Adrenal gland (tissue), 9 donors: ENCODE measurements at regions not wholly inside any gene's neighbourhood (a gene's known extent, or its start where the extent isn't known, plus 50 kb on each side); places are given as distances from the start of the nearest gene placed in this dataset.

Experiments used
- DNase-seq, 7 donors: peaks; one replicate each; pipeline ENCODE4 v3.0.0-alpha.2; 2019 to 2020
- H3K27ac ChIP-seq, 5 donors: fragments of 200-600 bp; sonication (generic) in 4 of 5; 1 replicate in 3 of 5; 2 replicates in 2 of 5; pipeline versions ENCODE4 v1.5.1 to v1.8.0; 2016 to 2020; ENCODE audit warnings: mild to moderate bottlenecking in 1 of 5
- H3K27me3 ChIP-seq: fragments of 200-600 bp; 2 replicates; pipeline ENCODE4 v1.8.0; 2021
- H3K36me3 ChIP-seq, 2 donors: fragments of 200-600 bp; replicated peaks in 1 of 2; 1 replicate in 1 of 2; 2 replicates in 1 of 2; pipeline versions ENCODE4 v1.5.1 to v1.8.0; 2018 to 2022
- H3K4me1 ChIP-seq, 2 donors: fragments of 200-600 bp; replicated peaks in 1 of 2; 1 replicate in 1 of 2; 2 replicates in 1 of 2; pipeline versions ENCODE4 v1.5.1 to v1.8.0; 2018 to 2021
- H3K4me3 ChIP-seq, 4 donors: fragments of 200-600 bp; sonication (generic) in 3 of 4; one replicate each; pipeline ENCODE4 v1.5.1; 2016 to 2018
- H3K9me3 ChIP-seq, 3 donors: fragments of 200-600 bp; sonication (generic) in 1 of 3; replicated peaks in 1 of 3; 1 replicate in 2 of 3; 2 replicates in 1 of 3; pipeline versions ENCODE4 v1.5.1 to v1.8.0; 2016 to 2021
- CTCF ChIP-seq, 6 experiments: fragments of 450-650 bp in 4 of 6; fragments of 200-600 bp in 2 of 6; sonication (generic) in 1 of 6; IDR thresholded peaks; 1 replicate in 5 of 6; 2 replicates in 1 of 6; pipeline versions ENCODE4 v1.5.1 to v1.8.0; 2016 to 2021; ENCODE audit warnings: antibody characterized with exemption in 6 of 6, mild to moderate bottlenecking in 2 of 6, moderate library complexity in 1 of 6
- POLR2A ChIP-seq, 2 donors: fragments of 450-650 bp; IDR thresholded peaks; one replicate each; pipeline ENCODE4 v1.6.1; 2017; ENCODE audit warnings: antibody characterized with exemption in 2 of 2, mild to moderate bottlenecking in 2 of 2, moderate library complexity in 1 of 2
- WGBS, 4 donors: extraction: QIAGEN DNeasy Blood & Tissue Kit in 2 of 4; methylation state at CpG; one replicate each; pipeline versions ENCODE4 v1.1.5 to v1.1.7; 2013 to 2017; 5-methylcytosine and 5-hydroxymethylcytosine counted together
- intact Hi-C, 2 donors: fragments of 100-400 bp; cut with DNase I; formaldehyde crosslinking; loops; one replicate each; pipeline versions ENCODE4 v1.14.1 to v1.15.0; 2022 to 2023
- donor health status: healthy with polysubstance abuse.
- donor health status: Bipolar disorder and iron deficiency.
- donor health status: DM: yes; HTN: yes; CAD: no.
- donor health status: DM: no; HTN: no; CAD: no.
- donor health status: DM: no; HTN: no; CAD: no.

- Histone ChIP-seq H3K27ac (no peak overlapping the region), H3K36me3 (no peaks in the 10 kb centered on the region), H3K9me3 (no peaks in the 10 kb centered on the region), H3K27me3 (no peaks in the 10 kb centered on the region), H3K4me3 (no peak overlapping the region), H3K4me1 (no peaks in the 10 kb centered on the region)
- TF ChIP-seq CTCF (IDR thresholded peaks at IDR 0.05) (no peak), POLR2A (IDR thresholded peaks at IDR 0.05) (no peak)
- intact Hi-C loops: no loop called here
- no peak for DNase-seq
Observed at GRCh38 chr4:124092101-124092500, 620.4 kb downstream of the ANKRD50 start.

GRCh38 chr4:124092541-124092984 lies 620.0 kb downstream of the ANKRD50 start:
- no peaks in the 10 kb centered on the region for H3K9me3 ChIP-seq
- H3K27ac ChIP-seq: no peak overlapping the region
- no peaks in the 10 kb centered on the region for H3K36me3 ChIP-seq
- no peak for DNase-seq
- no peaks in the 10 kb centered on the region for H3K4me1 ChIP-seq
- no peaks in the 10 kb centered on the region for H3K27me3 ChIP-seq
- no peak for TF ChIP-seq CTCF (IDR thresholded peaks at IDR 0.05)
- no peak for TF ChIP-seq POLR2A (IDR thresholded peaks at IDR 0.05)
- WGBS, 4 donors: 62 to 90% (median 84%) methylated on average over 2 of the region's 2 CpGs
- H3K4me3 ChIP-seq: no peak overlapping the region
- intact Hi-C loops: no loop called here

- no peaks in the 10 kb centered on the region for H3K4me1 ChIP-seq
- no peak for TF ChIP-seq CTCF (IDR thresholded peaks at IDR 0.05)
- TF ChIP-seq POLR2A (IDR thresholded peaks at IDR 0.05): no peak
- H3K9me3 ChIP-seq: no peaks in the 10 kb centered on the region
- intact Hi-C loops: no loop called here
- H3K36me3 ChIP-seq: no peaks in the 10 kb centered on the region
- H3K27ac ChIP-seq: no peak overlapping the region
- 64 to 82% (median 77%) methylated on average over 3 of the region's 3 CpGs for WGBS, 4 donors
- no peak for DNase-seq
- H3K4me3 ChIP-seq: no peak overlapping the region
- no peaks in the 10 kb centered on the region for H3K27me3 ChIP-seq
Observed at GRCh38 chr4:124095621-124096020, 616.9 kb downstream of the ANKRD50 start.

GRCh38 chr4:124096290-124096689 lies 616.2 kb downstream of the ANKRD50 start:
- Histone ChIP-seq H3K4me3 (no peak overlapping the region), H3K27me3 (no peaks in the 10 kb centered on the region), H3K36me3 (no peaks in the 10 kb centered on the region), H3K4me1 (no peaks in the 10 kb centered on the region), H3K9me3 (no peaks in the 10 kb centered on the region), H3K27ac (no peak overlapping the region)
- WGBS, 4 donors: 44 to 58% (median 50%) methylated on average over 1 of the region's 1 CpG
- intact Hi-C loops: no loop called here
- TF ChIP-seq POLR2A (IDR thresholded peaks at IDR 0.05): no peak
- no peak for TF ChIP-seq CTCF (IDR thresholded peaks at IDR 0.05)
- no peak for DNase-seq
